ENCODE measurements at regions not wholly inside any gene's neighbourhood (a gene's known extent, or its start where the extent isn't known, plus 50 kb on each side); places are given as distances from the start of the nearest gene placed in this dataset.

DNA sequence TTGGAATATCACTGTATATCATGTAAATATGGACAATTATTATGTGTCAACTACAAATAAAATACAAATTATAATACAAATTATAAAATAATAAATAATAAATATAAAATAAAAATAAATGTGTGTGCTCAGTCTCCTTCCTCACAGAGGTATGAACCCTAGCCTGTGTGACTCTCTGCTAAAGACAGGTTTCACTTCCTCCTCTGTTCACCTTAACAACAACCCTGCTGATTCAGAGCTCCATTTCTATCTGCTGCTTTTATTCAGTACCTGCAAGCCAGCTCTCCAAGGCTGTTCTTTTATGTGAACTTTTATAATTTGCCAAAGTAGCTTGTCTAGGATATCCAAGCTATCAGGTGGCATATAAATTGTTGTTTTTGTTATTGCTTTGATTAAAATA is 610.7 kb upstream of the GRM7 start:
- TF ChIP-seq, protein P1, sequence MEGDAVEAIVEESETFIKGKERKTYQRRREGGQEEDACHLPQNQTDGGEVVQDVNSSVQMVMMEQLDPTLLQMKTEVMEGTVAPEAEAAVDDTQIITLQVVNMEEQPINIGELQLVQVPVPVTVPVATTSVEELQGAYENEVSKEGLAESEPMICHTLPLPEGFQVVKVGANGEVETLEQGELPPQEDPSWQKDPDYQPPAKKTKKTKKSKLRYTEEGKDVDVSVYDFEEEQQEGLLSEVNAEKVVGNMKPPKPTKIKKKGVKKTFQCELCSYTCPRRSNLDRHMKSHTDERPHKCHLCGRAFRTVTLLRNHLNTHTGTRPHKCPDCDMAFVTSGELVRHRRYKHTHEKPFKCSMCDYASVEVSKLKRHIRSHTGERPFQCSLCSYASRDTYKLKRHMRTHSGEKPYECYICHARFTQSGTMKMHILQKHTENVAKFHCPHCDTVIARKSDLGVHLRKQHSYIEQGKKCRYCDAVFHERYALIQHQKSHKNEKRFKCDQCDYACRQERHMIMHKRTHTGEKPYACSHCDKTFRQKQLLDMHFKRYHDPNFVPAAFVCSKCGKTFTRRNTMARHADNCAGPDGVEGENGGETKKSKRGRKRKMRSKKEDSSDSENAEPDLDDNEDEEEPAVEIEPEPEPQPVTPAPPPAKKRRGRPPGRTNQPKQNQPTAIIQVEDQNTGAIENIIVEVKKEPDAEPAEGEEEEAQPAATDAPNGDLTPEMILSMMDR (IDR thresholded peaks at IDR 0.05; ENCODE audit: insufficient read depth, low read length, poor library complexity, severe bottlenecking), result no peak
- no peak for TF ChIP-seq EZH2phosphoT487 (conservative IDR thresholded peaks at IDR 0.05; ENCODE audit: low read length)
